Progenitor cell of endocrine pancreas (in vitro differentiated cells): ENCODE measurements at regions not wholly inside any gene's neighbourhood (a gene's known extent, or its start where the extent isn't known, plus 50 kb on each side); places are given as distances from the start of the nearest gene placed in this dataset.

Source experiments
- DNase-seq: peaks from one replicate; pipeline ENCODE4 v3.0.0; 2021; ENCODE audit warnings: low spot score; ENCODE audit not compliant: unreplicated experiment
- H3K27ac Mint-ChIP-seq: 2 replicates; pipeline ENCODE4 v1.8.0; 2021; ENCODE audit warnings: mild to moderate bottlenecking, moderate library complexity, mixed read lengths
- H3K27me3 Mint-ChIP-seq: 2 replicates; pipeline ENCODE4 v1.8.0; 2021; ENCODE audit warnings: mixed read lengths
- H3K36me3 Mint-ChIP-seq: 2 replicates; pipeline ENCODE4 v1.8.0; 2022; ENCODE audit warnings: mixed read lengths; ENCODE audit not compliant: insufficient read depth
- H3K4me1 Mint-ChIP-seq: 2 replicates; pipeline ENCODE4 v1.8.0; 2021; ENCODE audit warnings: low read depth, mixed read lengths
- H3K4me3 Mint-ChIP-seq: 2 replicates; pipeline ENCODE4 v1.8.0; 2021; ENCODE audit warnings: low read depth, mild to moderate bottlenecking, moderate library complexity, mixed read lengths
- H3K9me3 Mint-ChIP-seq: 2 replicates; pipeline ENCODE4 v1.8.0; 2021; ENCODE audit warnings: low read depth, mixed read lengths
- TF ChIP-seq, protein P1 (sequence below): fragments of 200-600 bp; sonication (generic); IDR thresholded peaks from one replicate; pipeline ENCODE4 v1.5.0; 2021; ENCODE audit warnings: antibody characterized with exemption, mild to moderate bottlenecking; ENCODE audit not compliant: unreplicated experiment

DNA sequence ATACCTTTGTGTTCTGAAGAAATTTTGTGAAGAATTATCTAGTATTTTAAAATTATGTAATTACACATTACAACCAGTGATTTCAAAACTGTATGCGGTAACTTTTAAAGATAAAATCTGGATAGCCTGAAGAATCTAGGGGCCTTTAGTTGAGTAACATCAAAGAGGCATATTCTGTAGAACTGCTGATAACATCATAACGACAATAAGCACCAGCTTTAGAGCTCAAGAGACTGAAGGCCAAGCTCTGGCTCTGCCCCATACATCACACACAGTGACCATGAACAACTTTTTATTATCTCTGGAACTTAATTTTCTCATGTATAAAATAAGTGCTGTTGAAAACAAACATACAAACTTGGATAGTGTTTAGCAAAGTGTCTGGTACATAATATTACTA is 121.1 kb upstream of the RHOBTB1 start:
- TF ChIP-seq, protein P1, sequence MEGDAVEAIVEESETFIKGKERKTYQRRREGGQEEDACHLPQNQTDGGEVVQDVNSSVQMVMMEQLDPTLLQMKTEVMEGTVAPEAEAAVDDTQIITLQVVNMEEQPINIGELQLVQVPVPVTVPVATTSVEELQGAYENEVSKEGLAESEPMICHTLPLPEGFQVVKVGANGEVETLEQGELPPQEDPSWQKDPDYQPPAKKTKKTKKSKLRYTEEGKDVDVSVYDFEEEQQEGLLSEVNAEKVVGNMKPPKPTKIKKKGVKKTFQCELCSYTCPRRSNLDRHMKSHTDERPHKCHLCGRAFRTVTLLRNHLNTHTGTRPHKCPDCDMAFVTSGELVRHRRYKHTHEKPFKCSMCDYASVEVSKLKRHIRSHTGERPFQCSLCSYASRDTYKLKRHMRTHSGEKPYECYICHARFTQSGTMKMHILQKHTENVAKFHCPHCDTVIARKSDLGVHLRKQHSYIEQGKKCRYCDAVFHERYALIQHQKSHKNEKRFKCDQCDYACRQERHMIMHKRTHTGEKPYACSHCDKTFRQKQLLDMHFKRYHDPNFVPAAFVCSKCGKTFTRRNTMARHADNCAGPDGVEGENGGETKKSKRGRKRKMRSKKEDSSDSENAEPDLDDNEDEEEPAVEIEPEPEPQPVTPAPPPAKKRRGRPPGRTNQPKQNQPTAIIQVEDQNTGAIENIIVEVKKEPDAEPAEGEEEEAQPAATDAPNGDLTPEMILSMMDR, result no peak
- no peak overlapping the region for H3K4me3 Mint-ChIP-seq
- H3K27ac Mint-ChIP-seq, result no peak overlapping the region
- no peak for DNase-seq
- H3K36me3 Mint-ChIP-seq, result no peaks in the 10 kb centered on the region
- H3K4me1 Mint-ChIP-seq, result peaks cover 16% of the 10 kb centered on the region
- H3K27me3 Mint-ChIP-seq, result peaks cover 16% of the 10 kb centered on the region
- H3K9me3 Mint-ChIP-seq, result no peaks in the 10 kb centered on the region

DNA sequence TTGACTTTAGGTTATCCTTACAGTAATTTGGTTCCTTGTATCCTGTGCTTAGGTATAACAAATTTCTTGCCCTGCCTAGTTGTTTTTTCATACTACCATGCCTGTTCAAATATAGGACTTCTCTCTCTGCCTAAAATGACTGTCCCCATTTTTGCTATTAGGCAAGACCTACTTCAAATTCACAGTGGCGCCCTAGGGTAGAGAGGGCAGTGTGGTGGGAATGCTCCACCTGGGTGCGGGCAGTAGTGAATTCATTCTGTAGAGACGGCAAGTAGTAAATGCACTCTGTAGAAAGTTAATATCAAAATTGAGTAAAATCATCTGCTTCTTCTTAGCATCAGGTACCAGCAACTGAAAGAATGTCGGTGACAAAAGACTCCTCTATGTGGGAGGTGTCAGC is 120.4 kb upstream of the RHOBTB1 start:
- no peak for DNase-seq
- no peaks in the 10 kb centered on the region for H3K36me3 Mint-ChIP-seq
- peaks cover 15% of the 10 kb centered on the region for H3K27me3 Mint-ChIP-seq
- H3K4me1 Mint-ChIP-seq, result peaks cover 16% of the 10 kb centered on the region
- TF ChIP-seq, protein P1, result no peak
- H3K4me3 Mint-ChIP-seq, result no peak overlapping the region
- H3K27ac Mint-ChIP-seq, result no peak overlapping the region
- no peaks in the 10 kb centered on the region for H3K9me3 Mint-ChIP-seq

- TF ChIP-seq, protein P1, result no peak
- H3K4me3 Mint-ChIP-seq, result no peak overlapping the region
- no peaks in the 10 kb centered on the region for H3K36me3 Mint-ChIP-seq
- DNase-seq, result no peak
- peaks cover 10% of the 10 kb centered on the region for H3K27me3 Mint-ChIP-seq
- no peak overlapping the region for H3K27ac Mint-ChIP-seq
- no peaks in the 10 kb centered on the region for H3K9me3 Mint-ChIP-seq
- H3K4me1 Mint-ChIP-seq, result peaks cover 16% of the 10 kb centered on the region
Observed at GRCh38 chr10:61063901-61064300, 119.9 kb upstream of the RHOBTB1 start.

DNA sequence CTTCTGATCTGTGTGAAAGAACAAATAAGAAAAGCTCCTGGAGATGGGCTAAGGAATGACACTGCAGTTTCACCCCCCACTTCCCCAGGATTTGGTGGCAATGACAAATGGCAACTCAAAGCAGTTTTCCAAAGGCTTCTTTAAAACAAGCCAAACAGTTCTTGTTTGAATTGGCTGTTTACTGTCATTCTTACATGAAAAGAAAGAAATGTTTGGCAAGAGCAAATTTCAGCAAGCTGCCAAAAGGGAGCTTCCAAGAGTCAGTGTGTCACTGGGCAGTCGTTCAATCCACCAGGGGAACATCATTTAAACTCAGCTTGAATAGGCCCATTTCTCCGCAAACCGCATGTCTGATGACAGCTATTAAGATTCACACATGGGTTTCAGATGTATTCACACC is 119.0 kb upstream of the RHOBTB1 start:
- Mint-ChIP-seq H3K36me3 (no peaks in the 10 kb centered on the region), H3K4me1 (peaks cover 16% of the 10 kb centered on the region), H3K9me3 (no peaks in the 10 kb centered on the region), H3K4me3 (no peak overlapping the region), H3K27ac (no peak overlapping the region), H3K27me3 (peaks cover 7% of the 10 kb centered on the region)
- DNase-seq, result no peak
- TF ChIP-seq, protein P1, result no peak

GRCh38 chr10:61061923-61062504 is 118.0 kb upstream of the RHOBTB1 start:
- Mint-ChIP-seq H3K27me3 (peaks cover 3% of the 10 kb centered on the region), H3K4me3 (no peak overlapping the region), H3K36me3 (no peaks in the 10 kb centered on the region), H3K9me3 (no peaks in the 10 kb centered on the region), H3K4me1 (peaks cover 16% of the 10 kb centered on the region), H3K27ac (no peak overlapping the region)
- no peak for DNase-seq
- TF ChIP-seq, protein P1, result no peak
